ENCODE measurements at regions not wholly inside any gene's neighbourhood (a gene's known extent, or its start where the extent isn't known, plus 50 kb on each side); places are given as distances from the start of the nearest gene placed in this dataset.
"Not testable (repeated sequence)": the region's sequence is repeated elsewhere in the genome, so short reads cannot be mapped to it uniquely, and the experiment has no call there.

DNA sequence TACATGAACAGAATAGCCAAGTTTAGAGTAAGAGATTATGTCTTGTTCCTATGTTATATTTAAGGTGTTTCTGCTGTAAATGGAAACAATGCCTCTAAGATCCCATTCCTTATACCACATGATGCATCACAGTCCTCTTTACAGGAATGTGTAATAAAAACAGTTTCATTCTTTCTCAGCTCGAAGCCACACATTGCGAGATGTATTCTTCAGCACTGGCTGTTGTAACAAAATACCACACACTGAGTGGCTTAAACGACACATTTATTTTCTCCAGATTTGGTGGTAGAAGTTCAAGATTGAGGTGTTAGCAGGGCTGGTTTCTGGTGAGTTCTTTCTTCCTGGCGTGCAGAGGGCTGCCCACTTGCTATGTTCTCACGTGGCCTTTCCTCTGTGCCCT, 246.2 kb downstream of the SOCS6 start:
- DNase-seq = no peak

DNA sequence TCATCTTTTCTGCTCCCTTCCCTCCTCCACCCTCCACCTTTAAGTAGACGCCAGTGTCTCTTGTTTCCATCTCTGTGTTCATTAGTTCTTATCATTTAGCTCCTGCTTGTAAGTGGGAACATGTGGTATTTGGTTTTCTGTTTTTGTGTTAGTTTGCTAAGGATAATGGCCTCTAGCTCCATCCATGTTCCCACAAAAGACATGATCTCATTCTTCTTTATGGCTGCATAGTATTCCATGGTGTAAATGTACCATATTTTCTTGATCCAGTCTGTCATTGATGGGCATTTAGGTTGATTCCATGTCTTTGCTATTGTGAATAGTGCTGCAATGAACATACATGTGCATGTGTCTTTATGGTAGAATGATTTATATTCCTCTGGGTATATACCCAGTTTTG, 236.5 kb downstream of the SOCS6 start:
- not testable (repeated sequence) for DNase-seq

DNA sequence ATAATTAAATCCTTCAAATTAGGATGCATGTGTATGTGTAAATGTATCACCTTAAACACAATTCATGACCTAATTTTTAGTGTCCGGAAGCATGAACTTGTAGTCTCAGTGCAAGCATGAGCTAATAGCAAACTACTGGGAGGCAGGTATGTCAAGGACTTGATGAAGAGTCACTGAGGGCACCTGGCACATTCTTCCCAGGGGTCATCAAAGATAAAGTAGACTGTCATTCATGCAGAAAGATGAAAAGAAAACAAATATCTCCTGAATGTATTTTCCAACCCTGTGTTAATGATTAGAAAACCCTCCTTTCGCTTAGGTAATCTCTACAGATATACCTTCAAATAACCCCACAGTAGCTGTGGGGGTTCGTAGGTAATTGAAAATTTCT, 234.9 kb downstream of the SOCS6 start:
- DNase-seq = no peak

DNA sequence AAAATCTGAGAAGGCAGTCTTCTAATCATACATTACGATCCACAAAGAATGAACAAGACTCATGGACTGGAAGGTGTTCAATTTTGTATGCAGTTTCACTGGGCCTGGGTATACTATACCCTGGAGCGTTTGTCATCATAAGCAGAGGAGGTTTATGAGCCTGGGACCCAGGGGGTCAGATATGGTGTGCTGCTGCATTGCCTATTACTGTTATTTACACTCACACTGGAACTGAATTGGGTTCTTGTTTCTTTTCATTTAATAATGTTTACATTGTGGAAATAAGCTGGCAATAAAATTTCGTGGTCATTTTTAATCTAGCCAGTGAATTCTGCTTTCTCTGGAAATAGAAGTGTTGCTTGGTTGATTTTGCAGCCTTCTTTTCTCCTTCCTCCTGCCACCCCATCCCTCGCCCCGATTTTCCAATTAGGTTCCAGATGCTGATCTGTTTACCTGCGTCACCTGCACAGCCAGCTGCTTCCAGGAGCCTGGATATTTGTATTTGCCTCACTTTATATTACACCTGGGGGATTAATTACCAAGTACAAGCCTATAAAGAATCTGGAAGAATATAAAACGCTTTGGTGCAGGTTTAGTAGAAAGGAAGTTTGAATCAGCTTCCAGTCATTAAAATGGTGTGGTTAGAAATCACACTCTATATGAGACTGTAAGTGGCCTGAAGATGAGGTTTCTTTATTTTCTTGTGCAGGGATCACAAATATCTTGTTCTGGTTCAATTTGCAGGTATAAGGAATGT, 234.4 kb downstream of the SOCS6 start:
- no peak for DNase-seq

DNA sequence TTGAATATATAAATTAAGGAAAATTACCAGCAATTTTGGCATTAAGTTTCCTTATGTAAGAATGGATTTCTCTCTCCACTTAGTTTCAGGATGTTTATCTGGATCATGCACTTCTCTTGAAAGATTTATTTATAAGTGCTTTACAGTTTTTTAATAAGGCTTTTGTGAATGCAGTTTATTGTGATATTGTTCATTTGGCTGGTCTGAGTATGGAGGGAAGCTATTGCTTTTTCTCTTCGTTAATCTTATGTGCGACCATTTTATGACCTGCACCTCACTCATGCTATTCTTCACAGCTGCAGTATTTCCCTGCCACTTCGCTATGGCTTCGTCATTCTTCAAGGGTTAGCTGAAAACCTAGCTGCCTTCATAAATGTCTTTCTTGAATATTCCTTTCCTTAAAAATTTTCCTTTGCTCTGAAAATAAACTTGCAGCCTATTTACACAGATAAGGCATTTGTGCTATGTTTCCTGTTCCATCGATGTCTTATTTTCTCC, 233.4 kb downstream of the SOCS6 start:
- DNase-seq = no peak

DNA sequence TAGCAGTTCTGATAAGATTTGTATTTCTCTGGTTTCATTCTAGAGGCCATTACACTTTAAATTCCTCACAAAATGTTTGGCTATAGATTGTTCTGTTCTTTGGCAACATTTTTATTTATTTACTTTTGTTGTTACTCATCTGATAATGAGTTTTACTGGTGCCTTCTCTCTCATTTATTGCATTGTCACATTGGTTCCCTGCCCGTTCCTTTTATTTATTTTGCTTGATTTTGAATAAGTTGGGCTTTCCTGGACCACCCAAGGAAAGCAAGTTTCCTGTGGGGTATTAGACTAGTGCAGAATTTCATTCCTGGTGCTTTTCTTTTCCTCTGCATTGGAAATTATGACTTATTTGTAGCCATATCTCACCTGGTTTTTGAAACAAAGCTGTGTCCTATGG, 232.0 kb downstream of the SOCS6 start:
- no peak for DNase-seq

DNA sequence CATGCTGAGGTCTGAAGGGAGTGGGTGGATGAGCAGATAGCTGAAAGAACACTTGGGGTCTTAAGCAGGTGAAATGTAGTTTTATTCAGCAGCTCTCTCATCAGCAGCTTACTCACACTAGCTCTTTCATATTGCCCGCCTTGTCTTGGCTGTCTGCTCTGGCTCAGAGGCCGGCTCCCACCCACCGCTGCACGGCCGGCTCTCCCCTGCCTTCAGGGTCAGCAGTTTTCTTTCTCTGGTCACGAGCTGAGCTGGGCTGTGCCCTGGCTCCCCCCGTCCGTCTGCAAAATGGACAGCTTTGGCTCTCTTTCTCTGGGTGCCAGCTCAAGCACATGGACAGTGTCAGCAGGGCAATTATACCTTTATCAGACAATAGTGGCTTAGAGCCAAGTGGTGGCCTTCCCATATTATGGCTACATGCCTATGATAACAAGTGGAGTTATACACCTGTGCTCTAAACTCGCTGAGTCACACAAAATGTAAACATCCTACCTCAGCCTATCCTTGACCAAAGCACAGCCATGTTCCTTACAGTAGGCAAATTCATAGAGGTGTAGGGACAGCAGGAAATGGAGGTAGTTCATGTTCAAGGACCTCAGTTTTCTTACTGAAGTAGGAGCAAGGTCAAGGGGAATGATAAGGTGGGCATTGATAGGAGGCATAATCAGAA, 224.8 kb downstream of the SOCS6 start:
- DNase-seq = no peak

DNA sequence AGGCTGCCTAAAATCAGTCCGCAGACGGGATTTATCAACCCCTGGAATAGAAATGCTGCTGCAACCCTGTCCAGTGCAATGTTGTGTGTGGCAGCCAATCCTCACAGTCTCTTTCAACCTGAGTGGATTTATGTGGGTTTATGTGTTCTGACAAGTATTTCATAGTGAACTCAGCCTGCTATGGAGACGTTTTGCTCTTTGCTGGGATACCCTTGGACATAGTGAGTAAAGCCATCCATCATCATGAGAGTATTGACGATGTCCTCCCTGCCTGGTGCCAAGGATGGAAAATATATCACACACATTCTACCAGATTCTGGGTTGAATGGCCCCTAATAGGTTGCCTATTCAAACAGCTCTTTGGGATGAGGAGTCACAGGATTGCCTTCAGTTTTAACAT, 219.1 kb downstream of the SOCS6 start:
- DNase-seq = no peak

DNA sequence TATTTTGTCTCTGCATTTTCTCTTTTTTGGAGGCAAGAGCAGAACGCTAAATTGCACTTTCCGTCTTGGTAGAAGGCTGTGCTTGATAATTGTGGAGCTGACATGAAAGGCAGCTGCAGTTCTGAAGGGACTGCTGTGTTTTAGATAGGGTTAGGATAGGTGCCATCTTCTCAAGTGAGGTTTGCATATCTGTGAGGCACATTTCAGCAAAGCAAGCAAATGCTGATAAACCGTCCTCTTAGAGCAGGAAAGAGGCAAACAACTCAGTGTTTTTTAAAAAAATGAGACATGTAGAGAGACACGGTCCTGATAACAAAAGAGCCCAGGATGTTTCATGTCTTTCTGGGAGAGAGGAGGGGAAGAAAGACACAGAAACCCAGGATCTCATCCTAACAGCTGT, 217.7 kb downstream of the SOCS6 start:
- no peak for DNase-seq

DNA sequence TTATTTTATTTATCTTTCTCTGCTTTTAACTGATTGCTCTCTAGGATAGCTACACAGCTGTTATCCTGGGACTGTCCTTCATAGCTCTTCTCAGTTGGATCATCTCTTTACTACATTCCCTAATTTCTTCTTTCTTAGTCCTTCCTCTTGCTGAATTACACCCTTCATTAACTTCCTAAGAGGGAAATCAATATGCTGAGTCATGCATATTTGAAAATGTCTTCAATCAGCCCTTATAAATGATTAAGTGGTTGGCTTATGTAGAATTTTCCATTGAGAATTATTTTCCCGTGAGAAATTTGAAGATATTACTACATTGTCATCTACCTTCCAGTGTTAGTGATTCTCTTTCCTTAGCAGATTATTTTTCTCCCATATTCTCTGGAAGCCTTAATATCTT, 214.2 kb downstream of the SOCS6 start:
- no peak for DNase-seq

DNA sequence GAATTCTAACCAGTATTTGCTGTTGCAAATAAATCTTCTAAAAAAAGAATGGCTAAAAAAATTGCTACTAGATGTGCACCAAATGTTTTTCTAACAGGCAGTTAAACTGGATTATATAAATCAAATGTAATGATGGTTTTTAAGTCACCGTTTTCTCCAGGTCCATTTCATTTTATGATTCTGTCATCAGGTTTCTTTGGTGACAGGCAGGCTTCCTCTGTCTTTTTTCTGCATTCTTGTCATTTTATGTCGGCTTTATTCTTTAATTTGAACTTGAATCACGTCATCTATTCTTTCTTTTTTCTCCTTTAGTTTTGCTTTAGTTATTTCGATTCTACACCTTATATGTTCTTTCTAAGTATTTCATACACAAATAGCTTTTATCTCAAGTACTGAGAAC, 212.5 kb downstream of the SOCS6 start:
- DNase-seq = no peak

DNA sequence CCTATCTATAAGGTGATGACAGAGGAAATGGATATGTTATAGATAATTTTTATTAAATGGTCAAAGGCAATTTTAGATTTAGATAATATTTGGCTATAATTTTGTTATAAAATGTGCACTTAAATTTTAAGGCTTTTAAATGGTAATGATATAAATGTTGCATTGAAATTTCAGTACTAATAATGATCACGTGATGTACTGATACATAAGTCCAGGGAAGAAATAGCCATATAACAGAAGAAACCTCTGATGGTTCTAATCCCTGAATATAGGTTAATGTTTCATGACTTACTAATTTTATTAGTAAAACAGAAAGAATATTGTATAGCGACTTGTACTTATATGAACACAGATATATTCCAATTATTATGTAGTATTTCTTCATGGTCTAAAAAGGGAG, 211.9 kb downstream of the SOCS6 start:
- DNase-seq = no peak

DNA sequence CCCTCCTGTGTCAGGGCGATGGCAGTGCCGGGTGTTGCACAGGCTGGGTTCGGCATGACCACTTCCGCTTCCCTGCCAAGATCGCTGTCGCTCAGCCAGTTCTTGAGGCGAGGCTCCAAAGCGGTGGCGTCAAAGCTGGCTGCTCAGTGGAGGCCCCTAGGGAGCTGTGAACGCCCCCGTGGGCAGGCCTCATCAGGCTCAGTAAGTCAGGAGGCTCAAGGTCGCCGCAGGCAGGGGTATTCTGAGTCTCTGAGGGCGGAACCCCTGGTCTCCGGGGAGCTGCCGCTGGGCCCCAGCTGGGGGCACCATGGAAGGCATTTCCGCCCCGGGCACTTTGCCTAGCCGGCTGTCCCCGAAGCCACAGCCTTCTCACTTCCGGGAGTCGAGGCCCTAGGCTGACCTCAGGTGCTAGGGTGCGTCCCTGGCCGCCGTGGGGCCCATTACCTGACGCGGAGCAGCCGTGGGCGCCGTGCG, 210.4 kb downstream of the SOCS6 start:
- no peak for DNase-seq

DNA sequence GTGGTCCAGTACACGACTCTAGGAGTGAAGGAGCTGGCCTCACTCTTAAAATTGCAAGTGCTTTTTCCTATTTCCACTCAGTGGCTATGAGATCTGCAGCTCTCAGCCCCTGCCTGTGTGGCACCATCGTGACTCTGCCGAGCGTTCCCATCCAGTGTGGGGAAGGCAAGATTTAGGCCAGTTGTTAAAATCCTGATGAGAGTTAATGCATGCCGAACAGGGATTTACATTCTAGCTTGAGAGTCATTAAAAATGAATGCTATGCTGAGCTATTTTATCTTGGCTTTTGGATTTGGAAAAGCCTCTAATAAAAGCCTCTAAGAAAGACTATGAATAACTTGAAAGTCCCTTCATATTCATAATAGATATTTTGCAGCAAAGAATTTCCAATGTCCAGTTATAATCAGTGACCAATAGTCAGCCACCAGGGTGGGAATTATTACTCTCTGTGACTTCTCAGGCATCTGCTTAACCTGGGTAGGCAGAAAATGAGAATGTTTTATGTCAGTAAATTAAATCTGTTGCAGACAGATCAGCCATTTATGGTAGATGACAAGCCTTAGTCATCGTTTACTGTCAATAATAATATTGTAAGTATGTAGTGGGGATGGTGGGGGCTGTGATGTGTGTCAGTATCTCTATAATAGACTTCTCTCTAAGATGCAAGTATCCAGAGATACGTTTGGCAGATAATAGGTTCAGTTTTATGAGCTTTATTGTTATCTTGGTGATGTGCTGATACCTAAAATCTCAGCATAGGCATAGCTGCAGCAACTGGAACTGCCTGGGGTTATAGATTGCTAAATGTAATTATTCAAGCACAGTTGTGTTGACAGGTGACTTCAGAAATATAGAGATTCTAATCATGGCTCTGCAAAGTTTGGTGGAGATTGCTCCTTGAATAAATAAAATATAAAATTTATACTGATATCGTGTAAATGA, 207.8 kb downstream of the SOCS6 start:
- no peak for DNase-seq

DNA sequence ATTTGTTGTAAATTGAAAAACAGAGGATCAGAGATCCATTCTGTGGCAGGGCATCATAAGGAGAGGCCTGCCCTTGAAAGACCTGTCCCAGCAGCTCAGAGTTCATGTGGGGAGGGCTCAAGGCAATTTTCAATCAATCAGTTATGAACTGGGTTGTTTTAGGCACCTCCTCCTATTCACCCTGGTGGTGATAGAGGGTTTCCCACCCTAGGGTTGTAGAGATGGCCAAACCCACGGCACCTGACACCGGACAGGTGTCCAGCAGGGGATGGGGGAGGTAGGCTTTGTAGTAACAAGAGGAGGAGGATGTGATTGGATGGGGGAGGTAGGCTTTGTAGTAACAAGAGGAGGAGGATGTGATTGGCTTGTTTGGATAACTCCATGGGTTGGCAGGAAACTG, 205.7 kb downstream of the SOCS6 start:
- DNase-seq = no peak

DNA sequence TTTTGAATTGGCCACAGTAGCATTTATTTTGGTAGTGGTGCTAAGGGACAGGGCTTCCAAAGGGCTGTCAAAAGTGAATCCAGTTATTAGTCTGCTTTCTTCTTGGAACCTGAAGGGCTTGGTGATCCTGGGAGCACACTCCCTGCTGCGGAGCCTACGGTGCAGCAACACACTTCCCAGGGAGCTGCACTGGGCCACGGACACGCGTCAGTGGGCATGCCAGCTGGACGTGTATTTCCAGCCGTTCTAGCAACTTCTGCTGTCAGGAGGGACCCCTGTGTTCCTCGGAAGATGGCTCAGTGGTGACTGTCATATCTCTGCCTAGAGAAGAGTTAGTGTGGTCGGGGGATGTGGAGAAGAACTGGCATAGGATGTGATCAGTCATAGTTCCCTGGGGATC, 204.6 kb downstream of the SOCS6 start:
- DNase-seq = no peak

DNA sequence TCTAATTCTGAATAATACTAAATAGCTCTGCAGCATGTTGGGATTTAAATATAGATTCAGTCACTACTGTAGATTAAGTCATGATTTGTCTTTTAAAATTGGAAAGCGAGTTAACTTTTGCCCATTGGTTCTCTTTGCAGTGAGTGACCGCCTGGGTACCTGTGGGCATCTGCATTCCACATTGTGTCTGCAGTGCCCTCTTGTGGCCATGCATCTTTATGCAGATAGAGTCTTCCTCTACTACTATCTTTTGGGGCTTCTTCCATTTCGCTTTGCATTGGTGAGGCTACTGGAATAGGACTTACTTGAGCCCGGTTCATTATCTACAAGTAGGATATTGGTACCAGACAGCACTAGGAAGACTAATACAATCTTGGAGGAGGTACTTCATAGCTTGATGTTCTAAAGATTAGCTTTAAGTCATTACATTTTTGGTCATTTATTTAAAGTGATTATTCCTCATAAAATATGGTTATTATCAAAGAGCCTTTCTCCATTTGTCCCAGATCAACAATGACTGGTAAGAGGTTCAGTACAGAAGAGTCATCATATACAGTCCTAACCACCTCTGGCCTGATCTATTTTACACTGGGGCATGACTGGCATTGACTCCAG, 203.0 kb downstream of the SOCS6 start:
- DNase-seq = no peak

DNA sequence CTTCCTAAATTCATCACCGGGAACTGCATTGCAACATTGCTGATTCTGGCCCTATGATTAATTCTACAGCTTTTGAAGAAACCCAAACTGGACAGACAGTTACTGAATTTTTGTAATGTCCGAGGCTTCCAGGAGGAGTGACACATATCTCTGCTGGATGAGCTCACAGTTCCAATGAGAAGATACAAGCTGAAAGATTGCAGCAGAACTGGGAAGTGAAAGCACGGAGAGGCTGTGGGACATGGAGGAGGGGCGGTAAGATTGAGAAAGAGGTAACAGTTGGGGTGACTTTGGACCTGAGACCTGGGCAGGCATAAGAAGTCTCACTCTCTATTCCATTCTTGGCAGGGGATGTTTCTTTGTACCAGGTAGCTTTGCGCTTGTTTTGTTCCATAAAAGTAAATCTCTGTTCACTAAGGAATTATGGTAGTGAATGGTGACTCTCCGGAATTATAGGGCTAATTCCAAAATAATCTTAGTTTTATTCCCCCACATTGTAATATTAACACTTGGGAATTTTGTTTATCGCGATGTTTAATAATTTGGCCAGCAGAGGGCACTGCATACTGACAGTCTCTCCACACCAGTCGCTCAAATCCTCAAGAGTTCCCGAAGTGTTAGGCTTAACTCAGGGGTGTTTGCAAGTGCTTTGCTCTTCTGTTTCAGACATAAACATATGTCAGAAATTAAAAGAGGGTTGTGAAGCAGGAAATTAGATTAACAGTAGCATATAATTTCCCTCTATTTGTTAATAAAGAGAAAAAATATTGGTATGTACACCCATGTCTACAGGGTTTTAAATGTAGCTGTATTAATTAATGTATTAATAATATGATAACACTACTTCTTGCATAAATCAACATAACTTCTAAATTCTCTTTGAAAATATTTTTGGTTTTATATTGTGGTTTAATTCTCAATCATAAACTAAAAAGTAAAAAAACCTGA, 201.4 kb downstream of the SOCS6 start:
- peak; percentile 43 for DNase-seq

DNA sequence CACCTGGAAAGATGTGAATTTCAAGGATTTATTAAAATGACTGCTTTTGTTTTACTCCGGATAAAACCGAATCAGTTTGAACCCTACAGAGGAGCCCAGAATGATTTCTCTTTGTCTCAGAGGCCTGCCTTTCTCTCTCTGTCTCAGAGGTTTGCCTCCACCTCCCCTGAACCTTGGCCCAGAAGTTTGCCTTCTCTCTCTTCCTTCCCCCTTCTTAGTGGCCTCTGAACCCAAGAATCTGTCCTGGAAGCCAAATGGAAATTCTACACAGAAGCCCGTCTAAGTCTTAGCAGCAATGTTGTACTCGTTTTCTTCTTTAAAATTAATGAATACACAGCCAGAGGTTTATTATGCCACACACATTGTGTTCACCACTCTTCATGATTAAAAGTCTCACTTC, 200.7 kb downstream of the SOCS6 start:
- no peak for DNase-seq

DNA sequence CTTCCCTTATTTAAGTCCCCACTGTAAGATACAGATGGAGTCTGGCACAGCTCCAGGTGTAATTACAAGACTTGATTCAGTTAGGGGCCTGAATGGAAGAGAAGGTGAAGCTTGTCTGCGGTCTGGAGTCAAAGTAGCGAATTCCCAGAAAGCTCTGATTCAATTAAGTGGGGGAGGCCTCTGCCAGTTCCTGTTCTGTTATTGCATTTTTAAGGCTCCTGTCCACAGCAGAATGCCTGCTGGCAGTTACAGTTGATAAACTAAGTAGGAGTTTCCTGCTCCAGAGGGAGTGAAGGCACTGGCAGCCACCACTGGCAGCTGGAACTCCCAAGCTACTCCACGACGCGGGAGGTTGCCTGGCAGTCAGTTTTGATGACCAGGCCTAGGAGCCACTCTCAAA, 181.1 kb downstream of the SOCS6 start:
- peak; percentile 34 for DNase-seq

DNA sequence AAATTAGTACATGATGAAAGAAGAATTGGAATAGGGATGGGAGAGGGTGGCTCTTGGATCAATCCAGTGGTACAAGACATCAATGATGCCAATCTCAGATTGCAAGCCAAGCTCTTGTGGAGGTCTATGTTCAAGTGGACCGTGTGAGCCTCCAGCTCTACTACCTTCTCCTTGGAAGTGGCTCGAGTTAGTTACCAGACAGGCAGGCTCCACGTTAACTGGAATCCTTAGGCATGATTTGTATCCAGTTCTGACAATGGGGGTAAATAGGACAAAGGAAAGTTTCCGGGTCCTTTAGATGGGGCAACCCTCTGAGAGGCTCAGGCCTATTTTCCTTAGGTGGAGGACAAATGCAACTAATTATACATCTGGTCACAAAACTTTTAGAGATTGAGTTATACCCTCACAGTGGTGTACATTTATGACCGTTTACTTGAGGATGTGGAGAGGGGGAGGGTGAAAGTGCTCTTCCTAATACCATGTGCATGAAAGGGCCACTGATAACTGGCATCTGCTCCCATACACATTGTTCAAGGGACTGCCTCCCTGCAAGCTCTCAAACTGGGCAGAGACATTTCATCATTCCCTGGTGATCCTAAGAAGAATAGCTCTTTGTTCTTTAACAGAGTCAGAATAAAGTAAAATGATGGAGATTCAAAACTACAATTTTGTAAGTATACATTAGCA, 180.2 kb downstream of the SOCS6 start:
- no peak for DNase-seq

All from NCI-H2107 (cell line).